NCI-H1092 (cell line): ENCODE measurements at regions not wholly inside any gene's neighbourhood (a gene's known extent, or its start where the extent isn't known, plus 50 kb on each side); places are given as distances from the start of the nearest gene placed in this dataset.
"Not testable (repeated sequence)": the region's sequence is repeated elsewhere in the genome, so short reads cannot be mapped to it uniquely, and the experiment has no call there.

Experiments
- DNase-seq: peaks from one replicate; lab custom pipeline; 2025; lab: John Stamatoyannopoulos, UW

- DNase-seq: not testable (repeated sequence)
Measured at GRCh38 chr16:16618963-16619465, 240.1 kb downstream of the NPIPA7 start.

- not testable (repeated sequence) for DNase-seq
Measured at GRCh38 chr16:16624367-16624766, 245.4 kb downstream of the NPIPA7 start.

GRCh38 chr16:16625140-16625539, 246.2 kb downstream of the NPIPA7 start:
- not testable (repeated sequence) for DNase-seq

GRCh38 chr16:16627865-16628264, 248.9 kb downstream of the NPIPA7 start:
- not testable (repeated sequence) for DNase-seq

GRCh38 chr16:16638231-16638630, 259.3 kb downstream of the NPIPA7 start:
- not testable (repeated sequence) for DNase-seq

GRCh38 chr16:16638714-16639113, 259.8 kb downstream of the NPIPA7 start:
- DNase-seq: not testable (repeated sequence)

GRCh38 chr16:16643828-16644227, 264.9 kb downstream of the NPIPA7 start:
- not testable (repeated sequence) for DNase-seq

GRCh38 chr16:16648002-16648401, 269.1 kb downstream of the NPIPA7 start:
- DNase-seq: not testable (repeated sequence)

GRCh38 chr16:16672180-16672812, 293.4 kb downstream of the NPIPA7 start:
- DNase-seq: not testable (repeated sequence)

GRCh38 chr16:16674820-16675219, 295.9 kb downstream of the NPIPA7 start:
- not testable (repeated sequence) for DNase-seq

- DNase-seq: not testable (repeated sequence)
Measured at GRCh38 chr16:16721849-16722248, 342.9 kb downstream of the NPIPA7 start.

GRCh38 chr16:16722666-16723065, 343.7 kb downstream of the NPIPA7 start:
- DNase-seq: not testable (repeated sequence)

GRCh38 chr16:16723819-16724519, 345.0 kb downstream of the NPIPA7 start:
- not testable (repeated sequence) for DNase-seq

- not testable (repeated sequence) for DNase-seq
Measured at GRCh38 chr16:16727048-16727447, 348.1 kb downstream of the NPIPA7 start.

GRCh38 chr16:16742573-16742972, 363.6 kb downstream of the NPIPA7 start:
- DNase-seq: not testable (repeated sequence)

GRCh38 chr16:16754992-16755667, 376.2 kb downstream of the NPIPA7 start:
- DNase-seq: not testable (repeated sequence)

- DNase-seq: no peak
Measured at GRCh38 chr16:16763449-16763848, 384.5 kb downstream of the NPIPA7 start.

- DNase-seq: not testable (repeated sequence)
Measured at GRCh38 chr16:16770717-16771116, 391.8 kb downstream of the NPIPA7 start.

- DNase-seq: no peak
Measured at GRCh38 chr16:16774389-16774788, 395.4 kb downstream of the NPIPA7 start.

- no peak for DNase-seq
Measured at GRCh38 chr16:16778332-16778731, 399.4 kb downstream of the NPIPA7 start.

GRCh38 chr16:16780588-16780987, 401.6 kb downstream of the NPIPA7 start:
- no peak for DNase-seq

- DNase-seq: no peak
Measured at GRCh38 chr16:16782153-16782552, 403.2 kb downstream of the NPIPA7 start.

GRCh38 chr16:16788004-16788403, 409.1 kb downstream of the NPIPA7 start:
- DNase-seq: no peak
